Activated CD8-positive, alpha-beta T cell treated with anti-CD3 and anti-CD28 coated beads for 36 hours (primary cell): ENCODE measurements at regions not wholly inside any gene's neighbourhood (a gene's known extent, or its start where the extent isn't known, plus 50 kb on each side); places are given as distances from the start of the nearest gene placed in this dataset. TPM values are rescaled to one million over a fixed set of nuclear protein-coding genes. Genes with fewer than 3 reads are reported as not detected.
"Not testable (repeated sequence)": the region's sequence is repeated elsewhere in the genome, so short reads cannot be mapped to it uniquely, and the experiment has no call there.

Experiments
- ATAC-seq: fragments of 200-7000 bp; cut with Tn5 transposase; one replicate; pipeline ENCODE4 v1.10.0; 2021; ENCODE audit warnings: mild to moderate bottlenecking, moderate library complexity
- CTCF ChIA-PET: fragments of 350-600 bp; sonication (Branson Sonifier 250); formaldehyde crosslinking; loops from one replicate; lab custom pipeline; 2021; ENCODE audit warnings: antibody characterized with exemption; lab: Charles Lee
- POLR2A ChIA-PET: fragments of 350-600 bp; sonication (Branson Sonifier 250); formaldehyde crosslinking; loops from one replicate; lab custom pipeline; 2021; ENCODE audit warnings: antibody characterized with exemption; lab: Charles Lee
- DNase-seq: peaks from one replicate; pipeline ENCODE4 v3.0.0-alpha.2; 2020
- H3K27ac Mint-ChIP-seq: one replicate; pipeline ENCODE4 v1.8.0; 2021; ENCODE audit warnings: mild to moderate bottlenecking, mixed read lengths
- H3K27me3 Mint-ChIP-seq: one replicate; pipeline ENCODE4 v1.8.0; 2021; ENCODE audit warnings: mixed read lengths
- H3K36me3 Mint-ChIP-seq: one replicate; pipeline ENCODE4 v1.8.0; 2021; ENCODE audit warnings: low read depth, mixed read lengths
- H3K4me1 Mint-ChIP-seq: one replicate; pipeline ENCODE4 v1.8.0; 2021; ENCODE audit warnings: low read depth, mixed read lengths
- H3K4me3 Mint-ChIP-seq: one replicate; pipeline ENCODE4 v1.8.0; 2021; ENCODE audit warnings: mild to moderate bottlenecking, moderate library complexity, mixed read lengths
- H3K9me3 Mint-ChIP-seq: one replicate; pipeline ENCODE4 v1.8.0; 2021; ENCODE audit warnings: mixed read lengths
- CTCF ChIP-seq: fragments of 200-600 bp; IDR thresholded peaks from one replicate; pipeline ENCODE4 v1.8.0; 2022; ENCODE audit warnings: antibody characterized with exemption, mild to moderate bottlenecking
- intact Hi-C: fragments of 100-400 bp; cut with micrococcal nuclease; formaldehyde crosslinking; loops from one replicate; pipeline ENCODE4 v1.10.0; 2022
- microRNA-seq: library from miRNA; unstranded; fragments of <30 nt; microRNA quantifications from one replicate; pipeline ENCODE4 v1.2.0, GENCODE V29; 2022; ENCODE audit warnings: borderline microRNAs expressed, borderline replicate concordance

- POLR2A ChIA-PET, result no interaction called here
- intact Hi-C loops, result no loop called here
- peaks cover 6% of the 10 kb centered on the region for H3K9me3 Mint-ChIP-seq
- H3K27ac Mint-ChIP-seq, result no peak overlapping the region
- H3K27me3 Mint-ChIP-seq, result no peaks in the 10 kb centered on the region
- no peak for DNase-seq
- H3K36me3 Mint-ChIP-seq, result no peaks in the 10 kb centered on the region
- no peak for ATAC-seq
- no peak overlapping the region for H3K4me3 Mint-ChIP-seq
- TF ChIP-seq CTCF, result no peak
- CTCF ChIA-PET, result no interaction called here
- H3K4me1 Mint-ChIP-seq, result no peaks in the 10 kb centered on the region
Observed at GRCh38 chr11:24413391-24413790, 83.5 kb upstream of the LUZP2 start.

GRCh38 chr11:24415955-24416636, 80.8 kb upstream of the LUZP2 start:
- H3K9me3 Mint-ChIP-seq, ATAC-seq, CTCF ChIA-PET, POLR2A ChIA-PET, H3K27me3 Mint-ChIP-seq, H3K4me3 Mint-ChIP-seq, intact Hi-C loops, H3K36me3 Mint-ChIP-seq, H3K4me1 Mint-ChIP-seq, H3K27ac Mint-ChIP-seq, DNase-seq: not testable (repeated sequence)

- H3K9me3 Mint-ChIP-seq, result no peaks in the 10 kb centered on the region
- intact Hi-C loops, result no loop called here
- H3K4me3 Mint-ChIP-seq, result no peak overlapping the region
- H3K4me1 Mint-ChIP-seq, result no peaks in the 10 kb centered on the region
- no peak overlapping the region for H3K27ac Mint-ChIP-seq
- TF ChIP-seq CTCF, result no peak
- POLR2A ChIA-PET, result no interaction called here
- ATAC-seq, result no peak
- no peak for DNase-seq
- CTCF ChIA-PET, result no interaction called here
- no peaks in the 10 kb centered on the region for H3K27me3 Mint-ChIP-seq
- H3K36me3 Mint-ChIP-seq, result no peaks in the 10 kb centered on the region
Observed at GRCh38 chr11:24421766-24422165, 75.1 kb upstream of the LUZP2 start.

- no peak overlapping the region for H3K27ac Mint-ChIP-seq
- ChIA-PET POLR2A (no interaction called here), CTCF (no interaction called here)
Observed at GRCh38 chr11:24422376-24422775, 74.5 kb upstream of the LUZP2 start.

GRCh38 chr11:24437123-24437522, 59.7 kb upstream of the LUZP2 start:
- Mint-ChIP-seq H3K27ac (no peak overlapping the region), H3K9me3 (peaks cover 10% of the 10 kb centered on the region), H3K27me3 (no peaks in the 10 kb centered on the region), H3K36me3 (no peaks in the 10 kb centered on the region), H3K4me1 (no peaks in the 10 kb centered on the region), H3K4me3 (no peak overlapping the region)
- ChIA-PET POLR2A (interaction anchor here (0.7 kb wide), 1 partner anchor 16 kb away, joined by 3 read pairs; no protein-coding TSS in a partner anchor), CTCF (no interaction called here)
- DNase-seq (no peak), ATAC-seq (no peak)
- intact Hi-C loops, result no loop called here
- no peak for TF ChIP-seq CTCF

More at GRCh38 chr11:24422376-24422775, 74.5 kb upstream of the LUZP2 start:
- H3K36me3 Mint-ChIP-seq, result no peaks in the 10 kb centered on the region
- no peak overlapping the region for H3K4me3 Mint-ChIP-seq
- DNase-seq (no peak), ATAC-seq (no peak)
- TF ChIP-seq CTCF, result no peak
- no peaks in the 10 kb centered on the region for H3K27me3 Mint-ChIP-seq
- no peaks in the 10 kb centered on the region for H3K9me3 Mint-ChIP-seq
- intact Hi-C loops, result no loop called here
- no peaks in the 10 kb centered on the region for H3K4me1 Mint-ChIP-seq

Small RNA genes lying in the stretch of these regions (microRNA-seq; reads per million reads assigned to microRNA genes)
- gene MIR8054, result not detected
